ENCODE measurements at regions not wholly inside any gene's neighbourhood (a gene's known extent, or its start where the extent isn't known, plus 50 kb on each side); places are given as distances from the start of the nearest gene placed in this dataset.

DNA sequence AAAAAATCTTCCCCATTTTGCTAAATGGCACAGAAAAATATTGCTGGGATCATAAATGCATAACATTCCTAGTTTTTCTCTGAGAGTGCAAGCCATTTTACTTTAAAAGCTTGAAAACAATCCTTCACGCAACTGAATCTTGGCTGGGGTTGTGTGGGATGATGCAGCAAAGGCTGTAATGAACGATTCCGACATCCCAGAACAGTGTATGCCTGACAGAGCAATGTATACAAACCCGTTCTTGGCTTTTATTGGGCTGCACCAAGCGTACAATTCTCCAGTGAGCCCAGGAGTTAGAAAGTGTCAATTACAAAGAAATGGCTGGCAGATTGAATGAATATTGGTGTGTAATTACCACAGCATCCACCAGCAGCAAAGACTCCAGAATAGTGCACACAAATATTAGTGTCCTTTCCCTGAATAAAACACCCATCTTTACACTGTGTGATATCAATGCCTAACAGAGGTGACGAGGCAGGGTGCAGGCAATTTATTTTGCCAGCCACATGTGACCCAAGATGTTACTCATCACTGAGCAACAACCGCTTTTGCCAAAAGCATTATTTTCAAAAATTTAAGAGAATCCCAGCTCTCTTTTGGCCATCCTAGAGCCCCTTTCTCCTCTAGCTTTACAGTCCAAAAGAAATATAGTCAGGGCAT is 578.6 kb upstream of the CHAC2 start:
- no peak for TF ChIP-seq POLR2A (IDR thresholded peaks at IDR 0.05; ENCODE audit: low read length)
- TF ChIP-seq, protein P1, sequence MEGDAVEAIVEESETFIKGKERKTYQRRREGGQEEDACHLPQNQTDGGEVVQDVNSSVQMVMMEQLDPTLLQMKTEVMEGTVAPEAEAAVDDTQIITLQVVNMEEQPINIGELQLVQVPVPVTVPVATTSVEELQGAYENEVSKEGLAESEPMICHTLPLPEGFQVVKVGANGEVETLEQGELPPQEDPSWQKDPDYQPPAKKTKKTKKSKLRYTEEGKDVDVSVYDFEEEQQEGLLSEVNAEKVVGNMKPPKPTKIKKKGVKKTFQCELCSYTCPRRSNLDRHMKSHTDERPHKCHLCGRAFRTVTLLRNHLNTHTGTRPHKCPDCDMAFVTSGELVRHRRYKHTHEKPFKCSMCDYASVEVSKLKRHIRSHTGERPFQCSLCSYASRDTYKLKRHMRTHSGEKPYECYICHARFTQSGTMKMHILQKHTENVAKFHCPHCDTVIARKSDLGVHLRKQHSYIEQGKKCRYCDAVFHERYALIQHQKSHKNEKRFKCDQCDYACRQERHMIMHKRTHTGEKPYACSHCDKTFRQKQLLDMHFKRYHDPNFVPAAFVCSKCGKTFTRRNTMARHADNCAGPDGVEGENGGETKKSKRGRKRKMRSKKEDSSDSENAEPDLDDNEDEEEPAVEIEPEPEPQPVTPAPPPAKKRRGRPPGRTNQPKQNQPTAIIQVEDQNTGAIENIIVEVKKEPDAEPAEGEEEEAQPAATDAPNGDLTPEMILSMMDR (IDR thresholded peaks at IDR 0.05) = no peak
- TF ChIP-seq MAZ (IDR thresholded peaks at IDR 0.05; ENCODE audit: borderline replicate concordance, low read depth, low read length) = no peak
- TF ChIP-seq, protein P2, sequence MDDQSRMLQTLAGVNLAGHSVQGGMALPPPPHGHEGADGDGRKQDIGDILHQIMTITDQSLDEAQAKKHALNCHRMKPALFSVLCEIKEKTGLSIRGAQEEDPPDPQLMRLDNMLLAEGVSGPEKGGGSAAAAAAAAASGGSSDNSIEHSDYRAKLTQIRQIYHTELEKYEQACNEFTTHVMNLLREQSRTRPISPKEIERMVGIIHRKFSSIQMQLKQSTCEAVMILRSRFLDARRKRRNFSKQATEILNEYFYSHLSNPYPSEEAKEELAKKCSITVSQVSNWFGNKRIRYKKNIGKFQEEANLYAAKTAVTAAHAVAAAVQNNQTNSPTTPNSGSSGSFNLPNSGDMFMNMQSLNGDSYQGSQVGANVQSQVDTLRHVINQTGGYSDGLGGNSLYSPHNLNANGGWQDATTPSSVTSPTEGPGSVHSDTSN (IDR thresholded peaks at IDR 0.05) = no peak
- no peak for TF ChIP-seq HOXA7 (CRISPR knock-in tag; IDR thresholded peaks at IDR 0.05)
- TF ChIP-seq BHLHE40 (IDR thresholded peaks at IDR 0.05; ENCODE audit: low read depth, low read length) = no peak
- TF ChIP-seq REST (IDR thresholded peaks at IDR 0.05) = no peak

Measured in A549 (cell line).